ENCODE measurements at regions not wholly inside any gene's neighbourhood (a gene's known extent, or its start where the extent isn't known, plus 50 kb on each side); places are given as distances from the start of the nearest gene placed in this dataset.

DNA sequence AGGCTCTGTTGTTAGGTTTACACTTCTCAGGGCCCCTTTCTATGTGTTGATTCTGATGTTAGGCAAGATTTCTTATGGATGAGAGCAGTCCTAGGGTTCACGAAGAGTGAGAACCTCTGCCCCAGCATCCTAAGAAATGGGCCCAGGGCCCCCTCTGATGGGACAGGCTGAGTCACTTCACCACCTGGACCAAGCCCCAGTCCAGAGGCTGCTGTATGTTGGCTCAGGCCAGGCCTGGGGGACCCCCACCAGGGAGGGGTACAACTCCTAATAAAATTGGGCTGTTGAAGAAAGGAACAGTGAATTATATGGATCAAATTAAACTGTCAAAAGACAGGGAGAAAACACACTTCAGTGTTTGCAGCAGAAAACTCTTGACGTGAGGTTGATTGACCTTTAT lies 365.9 kb upstream of the HS6ST1 start:
- TF ChIP-seq, protein P1, sequence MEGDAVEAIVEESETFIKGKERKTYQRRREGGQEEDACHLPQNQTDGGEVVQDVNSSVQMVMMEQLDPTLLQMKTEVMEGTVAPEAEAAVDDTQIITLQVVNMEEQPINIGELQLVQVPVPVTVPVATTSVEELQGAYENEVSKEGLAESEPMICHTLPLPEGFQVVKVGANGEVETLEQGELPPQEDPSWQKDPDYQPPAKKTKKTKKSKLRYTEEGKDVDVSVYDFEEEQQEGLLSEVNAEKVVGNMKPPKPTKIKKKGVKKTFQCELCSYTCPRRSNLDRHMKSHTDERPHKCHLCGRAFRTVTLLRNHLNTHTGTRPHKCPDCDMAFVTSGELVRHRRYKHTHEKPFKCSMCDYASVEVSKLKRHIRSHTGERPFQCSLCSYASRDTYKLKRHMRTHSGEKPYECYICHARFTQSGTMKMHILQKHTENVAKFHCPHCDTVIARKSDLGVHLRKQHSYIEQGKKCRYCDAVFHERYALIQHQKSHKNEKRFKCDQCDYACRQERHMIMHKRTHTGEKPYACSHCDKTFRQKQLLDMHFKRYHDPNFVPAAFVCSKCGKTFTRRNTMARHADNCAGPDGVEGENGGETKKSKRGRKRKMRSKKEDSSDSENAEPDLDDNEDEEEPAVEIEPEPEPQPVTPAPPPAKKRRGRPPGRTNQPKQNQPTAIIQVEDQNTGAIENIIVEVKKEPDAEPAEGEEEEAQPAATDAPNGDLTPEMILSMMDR (IDR thresholded peaks at IDR 0.05): no peak
- TF ChIP-seq POLR2A (IDR thresholded peaks at IDR 0.05): no peak

Measured in Peyer's patch (tissue), 4 donors.